Mesenteric fat pad (tissue), 1 donor: ENCODE measurements at regions not wholly inside any gene's neighbourhood (a gene's known extent, or its start where the extent isn't known, plus 50 kb on each side); places are given as distances from the start of the nearest gene placed in this dataset.
"Not testable (repeated sequence)": the region's sequence is repeated elsewhere in the genome, so short reads cannot be mapped to it uniquely, and the experiment has no call there.

Experiments used
- DNase-seq: peaks from one replicate; pipeline ENCODE4 v3.0.0-alpha.2; 2020; ENCODE audit warnings: low spot score
- donor health status: DM: yes; HTN: yes; CAD: no.

- peak; percentile 86 for DNase-seq
These were observed 111.1 kb downstream of the KLF8 start for GRCh38 chrX:56343219-56343618.

GRCh38 chrX:56343664-56344063, 111.5 kb downstream of the KLF8 start:
- no peak for DNase-seq

GRCh38 chrX:56358145-56358544, 126.0 kb downstream of the KLF8 start:
- DNase-seq, result not testable (repeated sequence)

- DNase-seq, result not testable (repeated sequence)
These were observed 133.0 kb downstream of the KLF8 start for GRCh38 chrX:56365171-56365570.

GRCh38 chrX:56366901-56367300, 134.7 kb downstream of the KLF8 start:
- no peak for DNase-seq

- no peak for DNase-seq
These were observed 136.8 kb downstream of the KLF8 start for GRCh38 chrX:56368962-56369361.

GRCh38 chrX:56379984-56380780, 148.0 kb downstream of the KLF8 start:
- not testable (repeated sequence) for DNase-seq

GRCh38 chrX:56382278-56382677, 150.1 kb downstream of the KLF8 start:
- DNase-seq, result no peak

GRCh38 chrX:56385336-56385735, 153.2 kb downstream of the KLF8 start:
- no peak for DNase-seq

GRCh38 chrX:56385960-56386359, 153.8 kb downstream of the KLF8 start:
- no peak for DNase-seq

- no peak for DNase-seq
These were observed 165.5 kb downstream of the KLF8 start for GRCh38 chrX:56397636-56398035.

- no peak for DNase-seq
These were observed 161.2 kb upstream of the UBQLN2 start for GRCh38 chrX:56402207-56402606.

- DNase-seq, result no peak
These were observed 133.8 kb upstream of the UBQLN2 start for GRCh38 chrX:56429581-56429980.

- DNase-seq, result not testable (repeated sequence)
These were observed 111.4 kb upstream of the UBQLN2 start for GRCh38 chrX:56451981-56452380.

- DNase-seq, result no peak
These were observed 101.0 kb upstream of the UBQLN2 start for GRCh38 chrX:56462389-56462788.

GRCh38 chrX:56468441-56468840, 95.0 kb upstream of the UBQLN2 start:
- no peak for DNase-seq

- DNase-seq, result peak; percentile 60
These were observed 68.5 kb upstream of the UBQLN2 start for GRCh38 chrX:56494923-56495322.

GRCh38 chrX:56498756-56499155, 64.7 kb upstream of the UBQLN2 start:
- no peak for DNase-seq

- DNase-seq, result peak; percentile 49
These were observed 64.1 kb upstream of the UBQLN2 start for GRCh38 chrX:56499372-56499771.

GRCh38 chrX:56503941-56504673, 59.3 kb upstream of the UBQLN2 start:
- no peak for DNase-seq

- peak; percentile 45 for DNase-seq
These were observed 57.6 kb upstream of the UBQLN2 start for GRCh38 chrX:56505866-56506265.
